OCI-LY3 (cell line): ENCODE measurements at regions not wholly inside any gene's neighbourhood (a gene's known extent, or its start where the extent isn't known, plus 50 kb on each side); places are given as distances from the start of the nearest gene placed in this dataset.

Experiments used
- CTCF ChIP-seq: fragments of 200-600, 300-600 bp; sonication (generic); IDR thresholded peaks from 2 replicates; pipeline ENCODE4 v1.5.1; 2014; ENCODE audit warnings: antibody characterized with exemption, low read length, low read depth
- EZH2phosphoT487 ChIP-seq: fragments of 200-600 bp; shearing (Covaris generic); IDR thresholded peaks from 2 replicates; pipeline ENCODE4 v1.6.1; 2018; ENCODE audit warnings: antibody characterized with exemption, mixed run types, low read depth

- TF ChIP-seq CTCF (no peak), EZH2phosphoT487 (no peak)
Measured at GRCh38 chr10:84876116-84876999, 548.0 kb downstream of the CCSER2 start.
